NCI-H524 (cell line): ENCODE measurements at regions not wholly inside any gene's neighbourhood (a gene's known extent, or its start where the extent isn't known, plus 50 kb on each side); places are given as distances from the start of the nearest gene placed in this dataset.
A peak's percentile ranks its signal among the peaks of the same experiment; 100 is the strongest.
"Not testable (repeated sequence)": the region's sequence is repeated elsewhere in the genome, so short reads cannot be mapped to it uniquely, and the experiment has no call there.

Experiments
- DNase-seq, 2 experiments: peaks; one replicate each; lab custom pipeline; 2025; lab: John Stamatoyannopoulos, UW

DNA sequence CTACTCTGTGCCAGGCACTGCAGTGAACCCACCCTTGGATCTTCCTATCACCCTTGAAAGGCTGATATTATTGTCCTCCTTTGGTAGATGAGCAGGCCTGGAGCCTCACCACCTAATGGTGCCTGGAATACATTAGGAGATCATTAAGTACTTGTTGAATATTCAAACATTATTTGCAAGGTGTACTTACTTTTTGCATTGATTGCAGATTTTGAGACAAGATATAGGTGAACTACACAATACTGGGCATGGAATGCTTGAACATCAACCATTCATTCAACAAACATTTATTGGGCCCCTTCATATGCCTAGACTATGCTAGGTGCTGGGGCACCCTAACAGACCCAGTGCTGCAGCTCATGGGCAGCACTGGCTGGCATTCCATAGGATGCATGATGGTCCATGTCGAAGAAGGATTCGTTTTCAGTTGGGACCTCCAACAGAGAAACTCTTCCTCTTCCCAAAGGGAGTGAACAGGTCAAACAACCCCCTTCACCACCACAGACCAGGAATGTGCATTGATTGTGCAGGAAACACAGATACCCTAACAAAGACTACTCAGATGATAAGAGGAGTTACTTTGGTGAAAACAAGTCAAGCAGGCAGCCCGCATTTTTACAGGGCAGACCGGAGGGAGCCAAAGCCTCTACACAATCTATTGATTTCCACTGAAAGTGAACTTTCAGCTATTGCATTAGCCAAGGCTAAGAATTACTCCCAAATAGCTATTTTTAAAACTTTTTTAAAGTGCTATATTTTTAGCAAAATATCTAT, 149.6 kb upstream of the SH3BP4 start:
- no peak for DNase-seq

- peak; percentile 80 to 92 for DNase-seq
Observed at GRCh38 chr2:234797566-234798250, 154.1 kb upstream of the SH3BP4 start.

DNA sequence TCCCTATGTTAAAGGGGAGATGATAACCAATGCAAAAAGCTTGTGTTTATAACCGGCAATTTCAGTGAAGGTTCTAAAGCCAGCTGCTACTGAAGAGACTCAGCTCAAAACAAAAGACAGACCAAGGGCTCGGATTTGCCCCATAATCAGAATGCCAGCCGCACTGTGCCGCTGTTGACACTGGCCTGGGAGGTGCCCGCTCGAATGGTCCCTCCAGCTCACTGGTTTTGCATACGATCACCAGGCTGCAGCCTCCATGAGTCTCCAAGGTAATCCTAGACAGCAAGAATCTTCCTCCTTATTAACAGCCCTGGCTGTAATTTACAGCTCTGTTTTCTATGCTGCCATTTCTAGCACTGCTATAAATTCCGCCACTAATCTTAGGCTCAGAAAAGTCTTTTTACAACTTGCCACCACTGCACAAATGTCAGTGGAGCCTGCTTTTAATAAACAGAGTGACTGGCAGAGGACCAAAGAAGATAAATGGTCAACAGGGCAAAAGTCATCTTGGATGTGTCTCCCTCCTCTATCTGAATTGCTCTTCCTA, 155.7 kb upstream of the SH3BP4 start:
- no peak for DNase-seq

- no peak for DNase-seq
Observed at GRCh38 chr2:234795272-234795920, 156.4 kb upstream of the SH3BP4 start.

DNA sequence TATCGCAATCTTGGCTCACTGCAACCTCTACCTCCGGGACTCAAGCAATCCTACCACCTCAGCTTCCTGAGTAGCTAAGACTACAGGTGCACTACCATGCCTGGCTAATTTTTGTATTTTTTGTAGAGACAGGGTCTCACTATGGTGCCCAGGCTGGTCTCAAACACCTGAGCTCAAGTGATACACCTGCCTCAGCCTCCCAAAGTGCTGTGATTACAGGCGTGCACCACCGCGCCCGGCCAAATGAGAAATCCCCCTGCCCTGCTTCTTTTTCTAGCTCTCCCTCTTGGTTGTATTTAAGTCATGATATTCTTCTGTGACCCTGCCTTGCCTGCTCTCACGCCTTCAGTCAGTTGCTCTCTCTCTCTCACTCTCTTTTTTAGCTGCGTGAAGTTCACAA, 157.0 kb upstream of the SH3BP4 start:
- no peak for DNase-seq

GRCh38 chr2:234793212-234793785, 158.5 kb upstream of the SH3BP4 start:
- peak in 1 of 2 experiments; percentile 5 for DNase-seq

GRCh38 chr2:234792621-234793022, 159.2 kb upstream of the SH3BP4 start:
- no peak for DNase-seq

GRCh38 chr2:234792096-234792495, 159.7 kb upstream of the SH3BP4 start:
- DNase-seq = not testable (repeated sequence)

GRCh38 chr2:234790380-234790779, 161.4 kb upstream of the SH3BP4 start:
- DNase-seq = no peak

DNA sequence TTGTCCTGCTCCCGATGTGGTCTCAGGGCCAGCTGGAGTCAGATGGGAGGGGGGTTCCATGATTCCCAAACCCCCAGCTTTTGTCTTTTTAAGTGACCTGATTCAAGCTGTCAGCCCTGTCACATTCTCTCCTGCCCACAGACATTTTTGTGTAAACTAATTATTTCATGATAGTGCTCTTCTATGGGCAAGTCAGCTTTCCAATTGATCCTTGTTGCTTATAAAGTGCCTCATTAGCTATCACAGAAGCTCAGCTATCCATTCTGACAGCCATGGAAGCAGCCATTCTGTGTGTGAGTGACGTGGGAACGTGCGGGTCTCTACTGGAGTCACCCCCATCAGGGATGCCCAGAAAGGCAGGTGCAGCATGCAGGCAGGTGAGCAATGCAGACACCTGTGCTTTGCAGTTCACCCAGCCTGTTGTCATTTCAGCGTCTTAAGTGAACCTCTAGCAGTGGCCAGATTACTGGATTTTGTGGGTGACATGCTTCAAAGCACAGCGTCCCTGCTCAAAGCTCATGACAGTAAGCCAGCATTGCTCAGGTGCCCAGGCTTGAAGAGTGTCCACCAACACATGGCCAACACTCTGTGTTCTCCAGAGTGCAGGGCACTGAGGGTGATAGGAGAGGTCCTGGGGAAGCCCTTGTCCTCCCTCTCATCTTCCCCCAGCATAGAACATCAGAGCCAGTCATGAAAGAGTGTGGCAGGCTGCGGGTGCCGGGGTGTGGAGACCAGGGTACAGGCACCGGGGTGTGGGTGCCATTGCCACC, 162.1 kb upstream of the SH3BP4 start:
- no peak for DNase-seq

GRCh38 chr2:234788841-234789240, 163.0 kb upstream of the SH3BP4 start:
- peak; percentile 4 to 18 for DNase-seq

GRCh38 chr2:234788381-234788780, 163.4 kb upstream of the SH3BP4 start:
- DNase-seq = no peak

- DNase-seq = no peak
Observed at GRCh38 chr2:234787114-234787513, 164.7 kb upstream of the SH3BP4 start.

GRCh38 chr2:234773764-234774409, 177.9 kb upstream of the SH3BP4 start:
- no peak for DNase-seq

DNA sequence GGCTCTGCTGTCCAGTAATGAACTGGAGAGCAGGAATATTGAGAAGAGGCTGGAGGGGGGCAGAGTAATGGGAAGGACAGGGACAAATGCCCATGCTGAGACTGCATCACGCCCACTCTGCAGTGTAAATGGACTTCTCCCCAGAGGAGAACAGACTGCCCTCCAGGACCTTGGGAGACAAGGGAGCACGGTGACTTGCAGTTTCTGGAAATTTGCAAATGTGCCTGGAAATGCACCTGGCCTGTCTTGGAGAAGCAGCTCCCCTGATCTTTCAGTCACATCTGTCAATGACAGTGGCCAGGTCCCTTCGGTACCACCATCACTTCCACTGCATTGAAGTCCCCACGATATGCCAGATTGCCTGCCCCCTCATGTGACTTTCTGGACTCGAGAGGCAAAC, 178.7 kb upstream of the SH3BP4 start:
- no peak for DNase-seq

- DNase-seq = no peak
Observed at GRCh38 chr2:234772733-234773060, 179.1 kb upstream of the SH3BP4 start.

DNA sequence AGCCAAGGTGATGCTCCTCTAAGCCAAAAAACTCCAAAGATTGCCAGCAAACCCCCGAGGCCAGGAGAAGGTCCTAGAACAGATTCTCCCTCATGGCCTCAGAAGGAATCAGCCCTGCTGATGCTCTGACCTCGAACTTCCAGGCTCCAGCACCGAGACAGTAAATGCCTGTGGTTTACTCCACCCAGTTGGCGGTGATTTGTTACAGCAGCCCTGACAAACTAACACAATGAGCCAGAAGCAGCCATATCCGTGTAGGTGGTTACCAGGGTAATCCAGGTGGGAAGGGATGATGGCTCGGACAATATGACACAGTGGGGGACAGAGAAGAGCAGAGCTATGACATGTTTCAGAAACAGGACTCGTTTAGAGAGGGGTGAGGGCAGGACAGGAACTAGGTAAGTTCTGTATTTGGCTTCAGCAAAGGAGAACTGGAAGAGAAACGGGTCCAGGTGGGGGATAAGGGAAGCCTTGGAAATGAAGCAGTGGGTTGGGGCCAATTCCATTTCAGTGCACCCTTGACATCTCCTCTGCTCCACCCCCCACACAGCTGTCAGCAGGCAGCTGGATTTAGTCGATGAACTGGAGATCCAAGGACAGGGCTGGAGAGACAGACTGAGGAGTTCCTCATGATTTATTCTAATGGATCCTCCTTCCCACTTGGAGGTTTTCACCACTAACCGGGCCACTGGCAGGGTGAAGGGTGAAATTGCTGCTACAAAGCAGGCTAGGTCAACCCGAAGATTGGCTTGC, 179.7 kb upstream of the SH3BP4 start:
- DNase-seq = peak in 1 of 2 experiments; percentile 8

DNA sequence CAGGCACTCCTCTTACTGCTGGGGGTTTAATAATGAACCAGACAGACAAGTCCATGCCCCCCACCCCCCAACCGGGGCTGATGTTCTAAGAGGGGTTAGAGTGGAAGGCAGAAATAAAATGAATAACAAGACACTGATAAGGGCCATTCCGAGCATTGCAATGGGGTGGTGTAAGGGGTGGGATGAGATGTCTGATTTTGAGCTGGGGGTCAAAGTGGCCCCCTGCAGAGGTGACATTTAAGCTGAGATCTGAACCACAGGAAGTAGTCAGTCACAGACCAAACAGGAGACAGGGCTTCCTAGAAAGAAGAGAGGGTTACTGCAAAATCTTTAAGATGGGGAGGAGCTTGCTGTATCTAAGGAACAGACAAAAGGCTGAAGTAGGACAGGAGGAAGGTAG, 180.6 kb upstream of the SH3BP4 start:
- no peak for DNase-seq

GRCh38 chr2:234770715-234771141, 181.1 kb upstream of the SH3BP4 start:
- DNase-seq = no peak

- DNase-seq = peak; percentile 74 to 79
Observed at GRCh38 chr2:234770031-234770506, 181.7 kb upstream of the SH3BP4 start.
